ENCODE measurements at regions not wholly inside any gene's neighbourhood (a gene's known extent, or its start where the extent isn't known, plus 50 kb on each side); places are given as distances from the start of the nearest gene placed in this dataset.
"Not testable (repeated sequence)": the region's sequence is repeated elsewhere in the genome, so short reads cannot be mapped to it uniquely, and the experiment has no call there.

GRCh38 chr17:33954597-33954996, 300.5 kb upstream of the CCL2 start:
- DNase-seq: no peak

GRCh38 chr17:33955461-33955860, 299.6 kb upstream of the CCL2 start:
- no peak for DNase-seq

- DNase-seq: not testable (repeated sequence)
These were observed 296.0 kb upstream of the CCL2 start for GRCh38 chr17:33959098-33959497.

- DNase-seq: peak in 1 of 2 donors; percentile 92
These were observed 292.0 kb upstream of the CCL2 start for GRCh38 chr17:33962857-33963655.

GRCh38 chr17:33964344-33964979, 290.6 kb upstream of the CCL2 start:
- DNase-seq: peak in 1 of 2 donors; percentile 83

GRCh38 chr17:33966410-33967059, 288.6 kb upstream of the CCL2 start:
- DNase-seq: no peak

GRCh38 chr17:33967608-33968349, 287.3 kb upstream of the CCL2 start:
- no peak for DNase-seq

GRCh38 chr17:33968350-33969044, 286.6 kb upstream of the CCL2 start:
- peak in 1 of 2 donors; percentile 92 for DNase-seq

- DNase-seq: no peak
These were observed 284.8 kb upstream of the CCL2 start for GRCh38 chr17:33970279-33970678.

- no peak for DNase-seq
These were observed 282.3 kb upstream of the CCL2 start for GRCh38 chr17:33972763-33973162.

- DNase-seq: no peak
These were observed 281.6 kb upstream of the CCL2 start for GRCh38 chr17:33973491-33973890.

- no peak for DNase-seq
These were observed 280.8 kb upstream of the CCL2 start for GRCh38 chr17:33974276-33974675.

- no peak for DNase-seq
These were observed 278.3 kb upstream of the CCL2 start for GRCh38 chr17:33976831-33977230.

GRCh38 chr17:33977729-33978514, 277.2 kb upstream of the CCL2 start:
- no peak for DNase-seq

GRCh38 chr17:33978889-33979288, 276.2 kb upstream of the CCL2 start:
- no peak for DNase-seq

- DNase-seq: no peak
These were observed 274.9 kb upstream of the CCL2 start for GRCh38 chr17:33980193-33980592.

- DNase-seq: no peak
These were observed 273.1 kb upstream of the CCL2 start for GRCh38 chr17:33981711-33982601.

GRCh38 chr17:33982909-33983308, 272.2 kb upstream of the CCL2 start:
- DNase-seq: no peak

- no peak for DNase-seq
These were observed 271.1 kb upstream of the CCL2 start for GRCh38 chr17:33983824-33984574.

GRCh38 chr17:33986088-33986487, 269.0 kb upstream of the CCL2 start:
- no peak for DNase-seq

Measured in bone marrow (tissue), 2 donors.